Left ventricle myocardium inferior (tissue), 1 donor: ENCODE measurements at regions not wholly inside any gene's neighbourhood (a gene's known extent, or its start where the extent isn't known, plus 50 kb on each side); places are given as distances from the start of the nearest gene placed in this dataset.
A peak's percentile ranks its signal among the peaks of the same experiment; 100 is the strongest.

ENCODE experiments used
- DNase-seq: peaks from one replicate; pipeline ENCODE4 v3.0.0-alpha.2; 2020
- H3K27ac ChIP-seq: fragments of 200-600 bp; replicated peaks from 2 replicates; pipeline ENCODE4 v1.8.0; 2021
- H3K27me3 ChIP-seq: fragments of 200-600 bp; 2 replicates; pipeline ENCODE4 v1.8.0; 2021; ENCODE audit warnings: low read depth
- H3K36me3 ChIP-seq: fragments of 200-600 bp; 2 replicates; pipeline ENCODE4 v1.8.0; 2021
- H3K4me1 ChIP-seq: fragments of 200-600 bp; 2 replicates; pipeline ENCODE4 v1.8.0; 2021
- H3K4me3 ChIP-seq: fragments of 200-600 bp; 2 replicates; pipeline ENCODE4 v1.8.0; 2021; ENCODE audit warnings: mild to moderate bottlenecking, moderate library complexity
- H3K9me3 ChIP-seq: fragments of 200-600 bp; replicated peaks from 2 replicates; pipeline ENCODE4 v1.8.0; 2021
- CTCF ChIP-seq: fragments of 200-600 bp; IDR thresholded peaks from 2 replicates; pipeline ENCODE4 v1.8.0; 2021; ENCODE audit warnings: antibody characterized with exemption, mild to moderate bottlenecking, borderline replicate concordance
- intact Hi-C: fragments of 100-400 bp; cut with micrococcal nuclease; formaldehyde crosslinking; loops from one replicate; pipeline ENCODE4 v1.11.0; 2022
- donor health status: DM: no; HTN: yes; CAD: no; lungs with severe emphysema.

- Histone ChIP-seq H3K9me3 (no peaks in the 10 kb centered on the region), H3K27ac (peak overlapping the region; percentile 91), H3K4me3 (peak overlapping the region; percentile 1), H3K27me3 (no peaks in the 10 kb centered on the region), H3K36me3 (no peaks in the 10 kb centered on the region), H3K4me1 (peaks cover 64% of the 10 kb centered on the region)
- no peak for DNase-seq
- intact Hi-C loops: loop anchor here (10.0 kb wide), 1 partner anchor 187 kb away; no protein-coding TSS in a partner anchor
- no peak for TF ChIP-seq CTCF
These were observed 143.8 kb downstream of the FGF1 start for GRCh38 chr5:142542078-142542477.

- H3K4me1 ChIP-seq: peaks cover 60% of the 10 kb centered on the region
- H3K27me3 ChIP-seq: no peaks in the 10 kb centered on the region
- no peak overlapping the region for H3K4me3 ChIP-seq
- no peaks in the 10 kb centered on the region for H3K9me3 ChIP-seq
- no peaks in the 10 kb centered on the region for H3K36me3 ChIP-seq
- no peak for TF ChIP-seq CTCF
- intact Hi-C loops: loop anchor here (10.0 kb wide), 1 partner anchor 186 kb away; no protein-coding TSS in a partner anchor
- H3K27ac ChIP-seq: peak overlapping the region; percentile 91
- peak; percentile 66 for DNase-seq
These were observed 144.9 kb downstream of the FGF1 start for GRCh38 chr5:142540922-142541422.

GRCh38 chr5:142539154-142539740 lies 146.6 kb downstream of the FGF1 start:
- Histone ChIP-seq H3K9me3 (peaks cover 17% of the 10 kb centered on the region), H3K27me3 (no peaks in the 10 kb centered on the region), H3K27ac (peak overlapping the region; percentile 91), H3K4me3 (no peak overlapping the region), H3K4me1 (peaks cover 42% of the 10 kb centered on the region), H3K36me3 (no peaks in the 10 kb centered on the region)
- no peak for DNase-seq
- no peak for TF ChIP-seq CTCF
- intact Hi-C loops: no loop called here

- Histone ChIP-seq H3K4me3 (no peak overlapping the region), H3K9me3 (peaks cover 18% of the 10 kb centered on the region), H3K4me1 (peaks cover 30% of the 10 kb centered on the region), H3K27ac (peak overlapping the region; percentile 13), H3K36me3 (no peaks in the 10 kb centered on the region), H3K27me3 (no peaks in the 10 kb centered on the region)
- no peak for TF ChIP-seq CTCF
- no peak for DNase-seq
- intact Hi-C loops: no loop called here
These were observed 148.0 kb downstream of the FGF1 start for GRCh38 chr5:142537938-142538337.

- Histone ChIP-seq H3K36me3 (no peaks in the 10 kb centered on the region), H3K27ac (peak overlapping the region; percentile 62), H3K9me3 (peaks cover 18% of the 10 kb centered on the region), H3K4me3 (no peak overlapping the region), H3K27me3 (no peaks in the 10 kb centered on the region), H3K4me1 (peaks cover 16% of the 10 kb centered on the region)
- intact Hi-C loops: no loop called here
- no peak for TF ChIP-seq CTCF
- DNase-seq: no peak
These were observed 153.1 kb downstream of the FGF1 start for GRCh38 chr5:142532781-142533176.
